Heart left ventricle (tissue), 16 donors: ENCODE measurements at regions not wholly inside any gene's neighbourhood (a gene's known extent, or its start where the extent isn't known, plus 50 kb on each side); places are given as distances from the start of the nearest gene placed in this dataset.
A peak's percentile ranks its signal among the peaks of the same experiment; 100 is the strongest.

ENCODE experiments used
- ATAC-seq, 4 donors: fragments of 200-7000 bp; cut with Tn5 transposase; one replicate each; pipeline ENCODE4 v1.9.1; 2020 to 2022; ENCODE audit warnings: moderate library complexity in 4 of 4, mild to moderate bottlenecking in 3 of 4, moderate number of reproducible peaks in 1 of 4
- DNase-seq, 5 donors: peaks; one replicate each; pipeline ENCODE4 v3.0.0-alpha.2; 2020
- H3K27ac ChIP-seq, 12 donors: fragments of 200-600 bp; sonication (generic) in 4 of 12; one replicate each; pipeline versions ENCODE4 v1.5.0 to v1.8.0; 2016 to 2022; ENCODE audit warnings: mild to moderate bottlenecking in 2 of 12
- H3K27me3 ChIP-seq, 9 donors: fragments of 200-600 bp; sonication (generic) in 2 of 9; one replicate each; pipeline versions ENCODE4 v1.5.1 to v1.8.0; 2016 to 2022; ENCODE audit warnings: mild to moderate bottlenecking in 3 of 9
- H3K36me3 ChIP-seq, 9 donors: fragments of 200-600 bp; sonication (generic) in 2 of 9; one replicate each; pipeline versions ENCODE4 v1.5.0 to v1.8.0; 2018 to 2022; ENCODE audit warnings: mild to moderate bottlenecking in 2 of 9
- H3K4me1 ChIP-seq, 12 donors: fragments of 200-600 bp; sonication (generic) in 4 of 12; one replicate each; pipeline versions ENCODE4 v1.5.0 to v1.8.0; 2016 to 2022; ENCODE audit warnings: mild to moderate bottlenecking in 3 of 12
- H3K4me3 ChIP-seq, 12 donors: fragments of 200-600 bp; sonication (generic) in 4 of 12; one replicate each; pipeline versions ENCODE4 v1.5.0 to v1.8.0; 2017 to 2022; ENCODE audit warnings: mild to moderate bottlenecking in 9 of 12, moderate library complexity in 4 of 12
- H3K9me3 ChIP-seq, 12 donors: fragments of 200-600 bp; sonication (generic) in 4 of 12; one replicate each; pipeline versions ENCODE4 v1.5.0 to v1.8.0; 2016 to 2022; ENCODE audit warnings: mild to moderate bottlenecking in 1 of 12
- POLR2A ChIP-seq, 2 donors: fragments of 450-650 bp; IDR thresholded peaks; one replicate each; pipeline ENCODE4 v1.6.1; 2017; ENCODE audit warnings: antibody characterized with exemption in 2 of 2, mild to moderate bottlenecking in 2 of 2, moderate library complexity in 2 of 2
- WGBS, 4 donors: extraction: QIAGEN DNeasy Blood & Tissue Kit in 2 of 4; methylation state at CpG; one replicate each; pipeline versions ENCODE4 v1.1.5 to v1.1.7; 2013 to 2018; 5-methylcytosine and 5-hydroxymethylcytosine counted together
- intact Hi-C, 10 donors: fragments of 100-400 bp; cut with DNase I; formaldehyde crosslinking; loops; one replicate each; pipeline versions ENCODE4 v1.11.1 to v1.14.2; 2022
- TF ChIP-seq, protein P1 (sequence below), 12 donors: fragments of 200-600 bp; sonication (generic) in 4 of 12; IDR thresholded peaks; one replicate each; pipeline versions ENCODE4 v1.5.0 to v1.8.0; 2018 to 2022; ENCODE audit warnings: antibody characterized with exemption in 12 of 12, mild to moderate bottlenecking in 5 of 12
- donor health status: ischemic (EF 13 %, LVEDD 7.1; RV severe dilation, severe dysfunction).
- donor health status: healthy with polysubstance abuse.
- donor health status: DM: no; HTN: yes; CAD: no.
- donor health status: DM: no; HTN: no; CAD: no.
- donor health status: ischemic (EF 25% LVEDD 6.9; RV normal size, moderate dysfunction).
- donor health status: ischemic (EF 25% LVEDD 5.7; RV mildly dilated, moderate dysfunction).
- donor health status: healthy.
- donor health status: DM: yes; HTN: yes; CAD: no.
- donor health status: ischemic (EF 35%, LVEDD 5.7; RV mildly dilated, moderate dysfunction).
- donor health status: nonischemic (EF 11% LVEDD 7.7; RV severe dilation, severe dysfunction).
- donor health status: DM: yes; HTN: yes; CAD: no.
- donor health status: PGD.
- donor health status: ischemic (EF 29% LVEDD 5.4; RV normal size, mild dysfunction).
- donor health status: nonischemic (EF 23%, LVEDD 6.1; RV moderate dilation, normal function).

DNA sequence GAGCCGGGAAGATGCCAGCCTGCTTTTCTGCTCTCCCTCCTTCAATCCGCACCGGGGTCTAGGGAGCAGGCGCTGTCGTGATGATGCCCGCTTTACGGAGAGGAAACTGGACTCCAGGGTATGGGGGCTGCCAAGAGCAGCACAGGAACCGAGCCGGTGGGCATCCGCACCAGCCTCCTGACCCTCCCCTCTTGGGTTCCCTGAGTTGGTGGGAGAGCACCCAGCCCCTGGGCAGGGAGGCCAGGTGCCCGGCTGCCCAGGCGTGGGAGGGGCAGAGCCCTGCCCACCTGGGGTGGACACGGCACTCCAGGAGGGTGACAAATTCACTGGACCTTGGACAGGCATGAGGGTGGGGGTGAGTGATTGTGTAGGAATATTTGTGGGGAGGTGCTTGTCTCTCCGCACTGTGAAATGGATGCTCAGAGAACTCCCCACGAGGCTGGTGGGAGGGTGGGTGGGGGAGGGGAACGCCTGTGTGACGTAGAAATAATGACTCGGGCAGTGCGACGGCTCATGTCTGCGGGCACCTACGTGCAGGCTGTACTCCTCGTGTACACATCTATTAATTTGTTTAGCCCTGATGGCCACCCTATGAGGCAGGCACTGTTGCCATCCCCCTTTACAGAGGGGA, 173.4 kb downstream of the BMP7 start:
- H3K36me3 ChIP-seq: no peaks in the 10 kb centered on the region
- peaks cover 0 to 8% (median 0%) of the 10 kb centered on the region in 12 donors for H3K4me1 ChIP-seq
- H3K9me3 ChIP-seq: no peaks in the 10 kb centered on the region
- H3K27ac ChIP-seq: no peak overlapping the region
- no peak for ATAC-seq
- DNase-seq: peak in 1 of 5 donors; percentile 17
- WGBS, 4 donors: 77 to 87% (median 80%) methylated on average over 17 to 23 of the region's 23 CpGs
- intact Hi-C loops: loop anchor here in 5 of 10 donors (1.0 to 10.0 kb wide), 6 partner anchors 79 to 253 kb away; partner anchors contain the start of gene BMP7 (in 1 of the 5)
- TF ChIP-seq POLR2A (IDR thresholded peaks at IDR 0.05): no peak
- TF ChIP-seq, protein P1, sequence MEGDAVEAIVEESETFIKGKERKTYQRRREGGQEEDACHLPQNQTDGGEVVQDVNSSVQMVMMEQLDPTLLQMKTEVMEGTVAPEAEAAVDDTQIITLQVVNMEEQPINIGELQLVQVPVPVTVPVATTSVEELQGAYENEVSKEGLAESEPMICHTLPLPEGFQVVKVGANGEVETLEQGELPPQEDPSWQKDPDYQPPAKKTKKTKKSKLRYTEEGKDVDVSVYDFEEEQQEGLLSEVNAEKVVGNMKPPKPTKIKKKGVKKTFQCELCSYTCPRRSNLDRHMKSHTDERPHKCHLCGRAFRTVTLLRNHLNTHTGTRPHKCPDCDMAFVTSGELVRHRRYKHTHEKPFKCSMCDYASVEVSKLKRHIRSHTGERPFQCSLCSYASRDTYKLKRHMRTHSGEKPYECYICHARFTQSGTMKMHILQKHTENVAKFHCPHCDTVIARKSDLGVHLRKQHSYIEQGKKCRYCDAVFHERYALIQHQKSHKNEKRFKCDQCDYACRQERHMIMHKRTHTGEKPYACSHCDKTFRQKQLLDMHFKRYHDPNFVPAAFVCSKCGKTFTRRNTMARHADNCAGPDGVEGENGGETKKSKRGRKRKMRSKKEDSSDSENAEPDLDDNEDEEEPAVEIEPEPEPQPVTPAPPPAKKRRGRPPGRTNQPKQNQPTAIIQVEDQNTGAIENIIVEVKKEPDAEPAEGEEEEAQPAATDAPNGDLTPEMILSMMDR (IDR thresholded peaks at IDR 0.05): no peak
- H3K4me3 ChIP-seq: no peak overlapping the region
- H3K27me3 ChIP-seq: peaks cover 0 to 23% (median 0%) of the 10 kb centered on the region in 9 donors

DNA sequence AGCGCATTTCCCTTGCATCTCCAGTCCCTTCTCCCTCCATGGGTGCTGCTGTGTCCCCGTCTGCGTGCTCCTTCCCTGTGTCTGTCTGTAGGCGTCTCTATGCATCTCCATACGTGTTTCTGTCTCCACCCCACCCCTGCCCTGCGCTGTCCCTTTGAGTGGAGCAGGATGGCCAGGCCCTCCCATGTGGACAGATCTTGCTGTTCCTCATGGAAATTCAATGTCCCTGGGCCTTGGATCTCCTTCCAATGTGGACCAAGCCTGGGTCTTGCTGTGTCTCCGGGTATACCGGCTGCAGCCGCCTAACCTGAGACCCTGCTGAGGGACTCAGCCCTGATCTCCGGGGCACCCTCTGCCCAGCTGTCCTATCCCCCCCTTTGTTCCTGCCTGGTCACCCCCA, 172.7 kb downstream of the BMP7 start:
- peaks cover 0 to 23% (median 0%) of the 10 kb centered on the region in 9 donors for H3K27me3 ChIP-seq
- H3K9me3 ChIP-seq: no peaks in the 10 kb centered on the region
- no peak overlapping the region for H3K4me3 ChIP-seq
- WGBS, 4 donors: 84 to 90% (median 87%) methylated on average over 7 to 10 of the region's 10 CpGs
- no peak for TF ChIP-seq POLR2A (IDR thresholded peaks at IDR 0.05)
- TF ChIP-seq, protein P1 (IDR thresholded peaks at IDR 0.05): no peak
- ATAC-seq (no peak), DNase-seq (peak in 1 of 5 donors; percentile 9)
- no peaks in the 10 kb centered on the region for H3K36me3 ChIP-seq
- no peak overlapping the region for H3K27ac ChIP-seq
- H3K4me1 ChIP-seq: peaks cover 0 to 8% (median 0%) of the 10 kb centered on the region in 12 donors
- intact Hi-C loops: loop anchor here in 3 of 10 donors (2.0 to 10.0 kb wide), 5 partner anchors 79 to 251 kb away; partner anchors contain the start of gene BMP7 (in 1 of the 3)

- TF ChIP-seq POLR2A (IDR thresholded peaks at IDR 0.05): no peak
- TF ChIP-seq, protein P1 (IDR thresholded peaks at IDR 0.05): no peak
- Histone ChIP-seq H3K9me3 (no peaks in the 10 kb centered on the region), H3K4me3 (no peak overlapping the region), H3K36me3 (no peaks in the 10 kb centered on the region), H3K27me3 (peaks cover 0 to 18% (median 0%) of the 10 kb centered on the region in 9 donors), H3K4me1 (peaks cover 0 to 8% (median 0%) of the 10 kb centered on the region in 12 donors), H3K27ac (no peak overlapping the region)
- no peak for ATAC-seq
- peak in 1 of 5 donors; percentile 12 for DNase-seq
- intact Hi-C loops: loop anchor here in 2 of 10 donors (5.0 to 10.0 kb wide), 4 partner anchors 78 to 238 kb away; partner anchors contain the start of gene BMP7 (in 1 of the 2)
- WGBS, 4 donors: 80 to 87% (median 85%) methylated on average over 9 to 16 of the region's 16 CpGs
Measured at GRCh38 chr20:57094252-57094891, 172.1 kb downstream of the BMP7 start.

GRCh38 chr20:57094991-57095390, 171.4 kb downstream of the BMP7 start:
- H3K36me3 ChIP-seq: no peaks in the 10 kb centered on the region
- 78 to 84% (median 81%) methylated on average over 12 of the region's 12 CpGs for WGBS, 4 donors
- no peaks in the 10 kb centered on the region for H3K9me3 ChIP-seq
- peak in 1 of 5 donors; percentile 9 for DNase-seq
- intact Hi-C loops: loop anchor here in 2 of 10 donors (5.0 to 10.0 kb wide), 4 partner anchors 77 to 237 kb away; partner anchors contain the start of gene BMP7 (in 1 of the 2)
- no peak overlapping the region for H3K4me3 ChIP-seq
- no peak for TF ChIP-seq POLR2A (IDR thresholded peaks at IDR 0.05)
- TF ChIP-seq, protein P1 (IDR thresholded peaks at IDR 0.05): no peak
- H3K27me3 ChIP-seq: peaks cover 0 to 15% (median 0%) of the 10 kb centered on the region in 9 donors
- ATAC-seq: no peak
- peaks cover 0 to 8% (median 0%) of the 10 kb centered on the region in 12 donors for H3K4me1 ChIP-seq
- no peak overlapping the region for H3K27ac ChIP-seq
